ENCODE measurements at regions not wholly inside any gene's neighbourhood (a gene's known extent, or its start where the extent isn't known, plus 50 kb on each side); places are given as distances from the start of the nearest gene placed in this dataset.

GRCh38 chr6:42509256-42509655 is 54.6 kb upstream of the UBR2 start:
- H3K9me1 ChIP-seq (replicated peaks; ENCODE audit: control insufficient read depth, extremely low read depth, insufficient read depth, low read length): no peaks in the 10 kb centered on the region
- intact Hi-C loops (cut with micrococcal nuclease) (no loop called here), dilution Hi-C loops (cut with MboI; ENCODE audit: extremely low pct_ligation_motif_present, low sequenced_read_pairs) (no loop called here)
- no peaks in the 10 kb centered on the region for H4K20me1 ChIP-seq (replicated peaks; ENCODE audit: control insufficient read depth, extremely low read depth, insufficient read depth, low read length)
- no peak overlapping the region for H3K27ac ChIP-seq (ENCODE audit: insufficient read depth, low read depth, low read length)
- H3K4me1 ChIP-seq (ENCODE audit: control insufficient read depth, extremely low read depth, insufficient read depth, low read length): peaks cover 3% of the 10 kb centered on the region
- no peak overlapping the region for H2AFZ ChIP-seq (ENCODE audit: low read depth, low read length)
- no peak overlapping the region for H3K4me3 ChIP-seq (replicated peaks in 1 of 3; ENCODE audit: insufficient read depth in 1 of 3, low read depth in 1 of 3, low read length in 3 of 3)
- no peaks in the 10 kb centered on the region for H3K36me3 ChIP-seq (ENCODE audit: control insufficient read depth in 2 of 2, extremely low read depth in 1 of 2, insufficient read depth in 2 of 2, low read length in 2 of 2)
- BruUV-seq (replicated peaks): no TSS peak
- TF ChIP-seq POLR2AphosphoS5 (IDR thresholded peaks at IDR 0.05; ENCODE audit: insufficient read depth, low read depth, low read length) (no peak), JUN (IDR thresholded peaks at IDR 0.05; ENCODE audit: borderline replicate concordance, insufficient read depth, insufficient read length, low read depth) (no peak), GATA2 (IDR thresholded peaks at IDR 0.05; ENCODE audit: insufficient read depth, insufficient read length, low read depth, low read length) (no peak), CTCF (IDR thresholded peaks at IDR 0.05; ENCODE audit: extremely low read depth in 1 of 2, insufficient read depth in 1 of 2, low read depth in 1 of 2, low read length in 2 of 2) (no peak), POLR2A (IDR thresholded peaks at IDR 0.05; ENCODE audit: low read depth, low read length) (no peak), FOS (IDR thresholded peaks at IDR 0.05; ENCODE audit: borderline replicate concordance, insufficient read depth, low read length) (no peak), EZH2 (IDR thresholded peaks at IDR 0.05; ENCODE audit: borderline replicate concordance, low read depth, low read length, severe bottlenecking) (no peak), MAX (IDR thresholded peaks at IDR 0.05; ENCODE audit: insufficient read depth, insufficient read length) (no peak), MYC (IDR thresholded peaks at IDR 0.05; ENCODE audit: low read depth, low read length) (no peak)
- ChIA-PET POLR2A (no interaction called here), CTCF (interaction anchor here (0.8 to 1.2 kb wide), 2 partner anchors 13 to 249 kb away, joined by 3 read pairs; no protein-coding TSS in a partner anchor)
- no peak overlapping the region for H3K9ac ChIP-seq (replicated peaks; ENCODE audit: extremely low read depth, insufficient read depth, low read length)
- H3K79me2 ChIP-seq (ENCODE audit: control insufficient read depth, insufficient read depth, low read length): no peaks in the 10 kb centered on the region
- no peak for FAIRE-seq
- H3K27me3 ChIP-seq (ENCODE audit: control insufficient read depth in 2 of 2, insufficient read depth in 2 of 2, low read length in 2 of 2): no peaks in the 10 kb centered on the region
- no peak for DNase-seq (ENCODE audit: low read depth, low spot score)
- no peaks in the 10 kb centered on the region for H3K9me3 ChIP-seq (replicated peaks; ENCODE audit: control insufficient read depth, insufficient read depth, low read length)
- H3K4me2 ChIP-seq (ENCODE audit: insufficient read depth, low read length): no peak overlapping the region

Measured in endothelial cell of umbilical vein (primary cell).